CD4-positive, alpha-beta T cell treated with Interleukin-15 for 4 hours (primary cell): ENCODE measurements at regions not wholly inside any gene's neighbourhood (a gene's known extent, or its start where the extent isn't known, plus 50 kb on each side); places are given as distances from the start of the nearest gene placed in this dataset.
A peak's percentile ranks its signal among the peaks of the same experiment; 100 is the strongest.
"Not testable (repeated sequence)": the region's sequence is repeated elsewhere in the genome, so short reads cannot be mapped to it uniquely, and the experiment has no call there.

Experiments used
- DNase-seq: peaks from one replicate; pipeline ENCODE4 v3.0.0-alpha.2; 2020; ENCODE audit warnings: low spot score

DNA sequence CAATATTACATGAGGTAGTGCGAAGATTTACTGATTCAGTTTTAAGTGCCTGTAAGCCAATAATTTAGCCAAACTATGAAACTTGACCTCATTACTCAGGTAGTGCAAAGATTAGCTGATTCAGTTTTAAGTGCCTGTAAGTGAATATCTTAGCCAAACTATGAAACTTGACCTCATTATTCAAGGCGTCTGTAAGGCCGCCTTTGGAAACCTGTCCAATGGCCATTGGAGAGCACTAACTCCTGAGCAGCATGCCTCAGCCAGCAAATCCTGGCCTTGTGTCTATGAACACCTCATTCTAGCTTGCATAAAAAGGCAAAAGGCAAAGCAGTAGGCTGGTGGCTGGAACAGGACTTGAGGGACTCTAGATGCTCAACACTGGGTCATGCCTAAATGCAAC, 127.0 kb upstream of the GPR12 start:
- DNase-seq, result no peak

DNA sequence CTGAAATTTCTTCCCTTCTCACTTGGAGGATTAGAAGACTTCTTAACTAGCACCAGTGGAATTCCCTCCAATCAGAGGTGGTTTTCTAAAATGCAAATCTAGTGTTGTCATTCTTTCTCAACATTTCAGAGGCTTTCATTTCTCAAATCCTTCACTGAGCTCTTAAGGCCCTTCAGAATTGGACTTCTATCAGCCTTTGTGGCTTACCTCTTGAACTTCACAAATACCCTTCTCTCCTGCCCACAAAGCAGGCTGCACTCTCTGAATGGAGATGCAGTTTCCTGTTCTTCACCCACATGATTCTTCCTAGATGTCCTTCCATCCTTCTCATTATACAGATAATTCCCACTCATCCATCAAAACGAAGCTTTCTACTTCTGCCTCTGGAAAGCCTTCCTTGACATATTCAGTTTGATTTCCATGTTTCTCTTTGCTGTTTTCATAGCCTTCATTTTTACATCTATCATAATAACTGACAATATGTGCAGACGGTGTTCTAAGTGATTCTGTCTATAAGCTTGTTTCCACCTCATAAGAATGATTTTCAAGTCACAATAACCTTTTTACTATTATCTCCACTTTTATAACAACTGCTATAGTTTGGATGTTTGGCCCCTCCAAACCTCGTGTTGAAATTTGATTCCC, 123.1 kb upstream of the GPR12 start:
- no peak for DNase-seq

DNA sequence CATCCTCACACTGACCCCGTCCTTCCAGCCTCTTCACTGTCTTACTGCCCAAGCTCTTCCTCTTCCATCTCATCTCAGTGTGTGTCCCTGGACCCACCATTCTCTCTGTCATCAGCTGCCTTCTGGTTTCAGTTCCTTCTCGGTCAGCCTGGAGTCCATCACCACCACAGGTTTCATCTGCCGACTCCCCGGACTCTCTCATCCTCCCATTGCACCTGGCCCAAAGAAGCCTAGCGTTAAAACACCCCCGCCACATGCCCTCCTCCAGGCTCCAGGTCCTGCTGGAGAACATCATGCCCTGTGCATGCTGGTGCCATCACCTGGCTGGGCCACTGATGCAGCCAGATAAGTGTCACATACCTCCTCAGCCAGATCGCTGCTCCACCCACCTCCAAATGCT, 122.1 kb upstream of the GPR12 start:
- no peak for DNase-seq

DNA sequence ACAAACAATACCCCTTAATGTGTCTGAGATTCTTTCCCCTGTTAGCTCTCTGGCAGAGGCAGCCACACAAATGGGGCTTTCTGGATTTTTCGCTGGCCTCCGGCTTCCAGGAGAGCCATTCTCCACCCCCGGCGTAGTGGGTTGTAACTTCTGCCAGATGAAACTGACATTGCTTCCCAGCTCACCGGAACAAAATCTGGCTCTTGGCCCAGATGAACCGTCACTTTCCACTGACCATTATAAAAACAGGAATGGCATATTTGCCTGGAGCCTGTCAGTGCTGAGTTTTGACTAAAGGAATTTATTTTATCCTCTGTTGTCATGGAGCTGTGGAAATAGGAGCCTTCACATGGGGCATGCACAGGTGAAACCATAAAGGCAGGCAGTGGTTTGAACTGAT, 120.6 kb upstream of the GPR12 start:
- DNase-seq, result no peak

DNA sequence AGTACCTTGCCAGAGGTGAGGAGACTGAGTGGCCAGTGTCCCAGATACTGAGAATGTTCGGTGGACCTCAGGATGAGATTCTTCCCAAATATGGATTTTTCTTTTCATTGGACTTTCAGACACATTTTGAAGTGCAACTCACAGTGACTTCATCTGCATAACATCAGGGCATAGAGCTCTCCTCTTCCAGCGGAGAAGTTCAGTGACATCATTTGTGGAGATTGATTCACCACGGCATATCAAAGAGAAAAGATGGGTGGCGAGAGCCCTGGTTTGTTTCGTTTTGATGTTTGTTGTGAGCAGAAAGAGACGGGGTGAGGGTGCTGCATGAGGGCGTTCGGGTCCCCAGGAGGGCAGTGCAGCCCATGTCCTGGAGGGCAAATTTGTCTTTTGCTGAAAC, 120.1 kb upstream of the GPR12 start:
- no peak for DNase-seq

DNA sequence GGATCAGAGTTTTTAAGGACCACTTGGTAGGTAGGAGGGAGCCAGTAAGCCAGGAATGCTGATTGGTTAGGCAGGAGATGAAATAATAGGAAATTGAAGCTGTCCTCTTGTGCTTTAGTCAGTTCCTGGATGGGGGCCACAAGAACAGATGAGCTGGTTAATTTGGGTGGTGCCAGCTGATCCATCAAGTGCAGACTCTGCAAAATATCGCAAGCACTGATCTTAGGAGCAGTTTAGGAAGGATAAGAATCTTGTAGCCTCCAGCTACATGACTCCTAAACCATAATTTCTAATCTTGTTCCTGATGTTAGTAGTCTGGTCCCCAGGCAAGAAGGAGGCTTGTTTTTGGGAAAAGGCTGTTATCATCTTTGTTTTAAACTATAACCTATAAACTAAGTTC, 117.9 kb upstream of the GPR12 start:
- DNase-seq, result no peak

DNA sequence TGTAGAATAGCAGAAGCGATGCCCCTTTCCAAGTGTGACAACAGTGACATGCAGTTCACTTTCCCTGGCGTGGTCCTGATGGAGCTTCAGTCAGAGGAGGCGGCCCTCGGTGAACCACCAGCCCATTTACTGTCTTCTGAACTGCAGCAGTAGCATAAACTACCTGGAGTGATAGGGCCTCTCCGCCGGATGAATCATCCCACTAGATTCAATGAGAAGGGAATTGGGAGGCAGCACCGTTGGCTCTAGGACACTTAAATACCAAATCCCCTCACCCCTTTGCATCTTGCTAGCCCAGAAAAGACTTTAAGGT, 112.8 kb upstream of the GPR12 start:
- DNase-seq, result no peak

DNA sequence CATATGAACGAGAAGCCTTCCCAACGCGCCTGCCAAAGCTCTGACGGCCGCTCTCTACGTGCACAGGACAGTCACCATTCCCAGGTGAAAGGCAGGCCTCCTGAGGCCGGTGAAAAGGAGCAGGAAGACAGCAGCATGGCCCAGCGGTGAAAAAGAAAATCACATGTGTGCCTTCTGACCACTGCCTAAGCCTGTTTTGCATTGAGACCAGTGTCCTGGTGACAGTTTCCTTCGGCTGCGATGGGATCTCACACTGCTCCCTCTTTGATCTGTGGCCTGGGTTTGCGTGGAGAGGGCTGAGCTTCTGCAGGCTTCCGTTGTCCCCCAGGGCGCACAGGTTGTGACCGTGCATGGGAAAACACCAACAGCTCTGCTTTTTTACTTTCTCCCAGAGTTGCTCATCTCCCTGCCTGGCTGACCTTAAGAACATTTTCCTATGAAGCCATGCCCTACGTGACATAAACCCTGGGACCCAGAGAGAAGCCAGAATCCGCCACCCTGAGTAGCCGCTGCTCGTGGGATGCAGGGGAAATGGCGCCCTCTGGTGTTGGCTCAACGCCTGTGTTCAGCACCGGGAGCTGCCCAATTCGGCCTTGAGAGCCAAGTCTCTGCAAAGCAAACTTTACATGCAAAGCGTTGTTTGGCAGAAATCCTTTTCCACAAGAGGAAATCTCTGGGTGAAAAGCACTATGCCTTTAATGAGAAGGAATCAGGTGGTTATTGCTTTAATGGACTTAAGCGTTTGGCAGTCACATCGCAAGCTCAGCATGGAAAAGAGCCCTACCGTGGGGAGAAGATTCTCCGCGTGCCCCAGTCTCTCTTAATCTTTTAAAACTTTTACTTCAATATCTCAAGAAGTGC, 112.2 kb upstream of the GPR12 start:
- peak; percentile 35 for DNase-seq

DNA sequence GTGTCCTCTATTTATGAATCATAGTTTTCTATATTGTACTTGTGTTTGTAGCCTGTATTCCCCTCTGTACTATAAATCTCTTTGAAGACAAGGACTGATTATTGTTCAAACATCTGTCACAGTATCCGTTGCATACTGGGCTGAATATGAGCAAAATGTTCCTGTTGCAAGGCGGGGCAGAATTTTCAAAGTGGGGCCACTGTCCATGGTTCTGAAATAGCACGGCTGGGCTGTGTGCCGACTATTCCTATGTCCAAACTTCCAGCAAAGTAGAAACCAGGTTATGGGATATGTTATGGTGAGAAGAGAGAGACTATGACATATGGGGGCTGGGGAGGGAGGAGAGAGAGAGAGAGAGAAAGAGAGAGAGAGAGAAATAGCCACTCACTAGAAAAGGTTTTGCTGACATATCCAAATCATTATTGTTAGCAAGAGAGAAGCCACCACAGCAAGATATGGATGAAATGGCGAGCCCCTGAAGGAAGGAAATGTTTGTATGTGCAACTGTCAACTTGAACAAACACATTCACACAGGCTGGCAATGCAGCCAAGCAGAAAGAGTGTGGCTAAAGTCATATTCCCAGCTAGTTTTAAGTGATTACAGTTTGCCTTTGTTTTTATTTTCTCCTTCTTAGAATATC, 107.0 kb upstream of the GPR12 start:
- DNase-seq, result no peak

DNA sequence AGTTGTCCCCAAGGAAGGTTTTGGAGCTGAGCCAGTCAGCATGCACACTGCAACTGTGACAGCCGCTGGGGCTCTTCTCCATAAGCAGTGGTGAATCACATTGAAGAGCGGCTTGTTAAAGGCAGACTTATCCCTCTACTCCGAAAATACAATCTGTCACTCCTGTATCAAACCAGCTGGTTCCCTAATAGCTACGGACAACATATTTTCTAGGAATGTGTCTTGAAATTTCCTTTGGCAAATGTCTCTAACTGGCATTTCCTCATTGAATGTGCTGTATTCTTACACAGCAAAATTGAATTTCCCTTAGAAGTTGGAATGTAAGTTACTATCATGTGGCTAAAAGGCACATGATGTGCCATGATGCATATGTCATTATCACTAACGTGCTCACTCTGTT, 104.0 kb upstream of the GPR12 start:
- DNase-seq, result no peak

DNA sequence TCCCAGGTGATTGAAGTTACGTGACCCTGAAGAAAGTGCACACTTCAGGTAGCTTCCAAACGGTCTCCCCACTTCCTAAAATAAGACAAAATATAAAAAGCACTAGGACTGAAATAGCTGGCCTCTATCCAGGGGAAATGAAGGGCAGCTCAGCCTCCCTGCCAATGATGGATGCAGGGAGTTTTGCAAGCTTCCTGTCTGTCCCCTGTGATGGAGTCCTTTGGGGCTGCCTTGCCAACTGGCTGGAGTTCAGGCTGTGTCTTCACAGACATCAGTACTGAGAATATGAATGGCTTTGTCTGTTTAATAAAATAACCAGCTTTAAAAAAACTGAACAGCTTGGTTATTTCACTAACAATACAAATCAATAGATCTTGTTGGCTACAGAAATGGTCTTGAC, 101.4 kb upstream of the GPR12 start:
- no peak for DNase-seq

DNA sequence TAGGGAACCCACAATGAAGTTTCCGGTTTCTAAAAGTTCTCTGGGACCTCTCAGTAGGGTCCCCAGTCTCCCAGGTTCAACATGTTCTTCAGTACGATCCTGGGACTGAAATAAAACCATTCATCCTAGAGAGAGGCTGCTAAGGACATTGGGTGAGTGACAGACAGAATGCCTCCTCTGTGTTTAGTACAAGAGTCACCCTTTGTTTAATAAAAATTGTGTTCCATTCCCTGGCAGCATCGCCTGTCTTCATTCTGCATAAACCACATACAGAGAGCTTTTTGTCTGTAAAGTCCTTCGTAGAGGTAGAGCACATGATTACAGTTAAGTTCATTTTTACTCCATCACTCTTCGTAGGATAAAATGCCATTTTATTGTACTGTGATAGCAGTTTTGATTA, 95.3 kb upstream of the GPR12 start:
- no peak for DNase-seq

DNA sequence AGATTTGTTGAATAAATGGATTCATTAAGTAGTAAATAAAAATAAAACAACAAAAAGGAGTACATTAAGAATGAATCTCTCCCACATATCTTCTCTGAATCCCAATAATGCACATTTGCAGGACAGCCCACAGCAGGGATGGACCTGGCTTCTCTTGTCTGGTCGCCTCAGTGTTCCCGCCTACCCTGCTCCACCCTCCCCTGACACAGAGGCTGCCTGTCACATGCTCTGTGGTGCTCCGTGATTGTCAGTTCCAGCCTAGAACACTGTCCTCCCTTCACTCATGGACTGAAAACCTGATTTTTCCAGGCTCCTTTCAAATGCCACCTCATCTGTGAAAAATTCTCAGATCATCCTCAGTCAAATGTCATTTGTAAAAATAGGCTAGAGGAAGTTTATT, 94.5 kb upstream of the GPR12 start:
- DNase-seq, result no peak

DNA sequence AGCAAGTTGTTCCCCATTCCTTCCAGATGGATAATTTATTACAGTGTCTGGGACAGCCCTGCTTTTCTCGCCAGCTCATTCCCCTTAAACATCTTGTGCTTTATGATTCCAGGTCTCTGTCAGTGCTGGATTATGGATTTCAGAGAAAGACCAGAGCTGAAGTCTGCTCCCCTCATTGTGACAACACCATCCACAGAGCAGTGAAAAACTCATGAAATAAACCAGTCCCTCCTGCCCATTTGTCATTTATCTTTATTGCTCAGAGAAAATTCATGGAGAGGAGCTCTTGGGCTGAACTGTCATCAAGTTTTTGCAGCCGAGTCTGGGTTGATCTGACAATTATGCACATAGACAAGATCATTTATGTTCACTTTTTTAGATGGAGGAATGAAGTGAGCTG, 92.7 kb upstream of the GPR12 start:
- no peak for DNase-seq

DNA sequence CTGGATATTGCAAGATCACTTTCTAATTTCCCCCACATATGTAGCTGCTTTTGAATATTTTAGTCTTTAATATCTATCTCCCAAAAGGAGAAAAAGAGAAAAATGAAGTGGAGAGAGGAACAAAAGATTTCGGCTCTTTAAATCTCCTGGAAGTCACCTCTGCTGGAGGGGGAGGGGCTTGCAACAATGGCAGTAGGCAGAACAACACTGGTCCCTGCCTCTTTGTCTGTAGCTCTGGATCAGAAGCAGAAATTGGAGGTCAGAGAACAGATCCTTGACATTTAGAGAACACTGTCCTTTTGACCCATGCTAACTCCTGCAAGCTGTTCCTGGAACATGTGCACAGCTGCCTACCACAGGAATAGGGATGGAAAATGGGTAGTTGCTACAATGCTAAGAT, 86.7 kb upstream of the GPR12 start:
- DNase-seq, result no peak

DNA sequence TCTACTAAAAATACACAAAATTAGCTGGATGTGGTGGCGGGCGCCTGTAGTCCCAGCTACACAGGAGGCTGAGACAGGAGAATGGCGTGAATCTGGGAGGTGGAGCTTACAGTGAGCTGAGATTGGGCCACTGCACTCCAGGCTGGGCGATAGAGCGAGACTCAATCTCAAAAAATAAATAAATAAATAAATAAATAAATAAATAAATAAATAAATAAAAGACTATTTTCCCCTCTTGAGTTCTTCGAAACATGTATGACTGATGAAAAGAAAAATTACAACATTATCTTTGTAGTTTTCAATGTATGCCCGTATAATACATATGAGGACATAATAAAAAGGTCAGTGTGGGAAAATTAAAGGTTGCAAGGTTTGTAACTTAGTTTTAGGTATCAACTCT, 84.5 kb upstream of the GPR12 start:
- DNase-seq, result not testable (repeated sequence)

DNA sequence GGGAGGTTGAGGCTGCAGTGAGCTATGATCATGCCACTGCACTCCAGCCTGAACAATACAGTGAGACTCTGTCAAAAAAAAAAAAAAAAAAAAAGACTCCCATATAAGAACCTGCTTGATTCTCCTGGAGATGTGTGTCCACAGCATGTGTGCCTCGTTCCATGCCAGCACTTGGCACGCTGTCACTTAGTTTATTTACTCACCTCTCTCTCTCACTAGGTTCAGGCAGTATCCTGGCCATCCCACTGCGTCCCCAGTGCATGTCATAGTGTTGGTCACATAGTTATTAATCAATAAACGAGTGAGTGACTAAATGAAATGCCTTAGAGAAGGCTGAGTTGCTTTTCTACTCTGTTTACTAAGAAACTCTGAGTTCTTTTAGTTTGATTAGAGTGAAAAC, 79.1 kb upstream of the GPR12 start:
- DNase-seq, result no peak

DNA sequence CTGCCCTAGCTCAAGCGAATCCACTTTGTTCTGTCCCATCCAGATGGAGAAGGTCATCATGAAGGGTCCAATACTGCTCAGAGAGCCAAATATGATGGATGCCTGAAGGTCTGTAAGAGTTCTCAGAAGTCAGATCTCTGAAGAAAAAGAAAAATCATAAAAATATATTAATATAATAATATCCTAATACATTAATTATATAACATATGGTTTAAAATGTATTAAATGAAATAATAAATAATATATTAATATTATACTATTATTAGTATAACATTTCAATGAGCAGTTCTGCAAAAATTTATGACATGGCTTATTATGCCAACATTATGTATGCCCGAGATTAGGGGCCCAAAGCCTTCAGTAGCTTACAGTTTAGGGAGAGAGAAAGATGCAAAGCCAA, 78.2 kb upstream of the GPR12 start:
- no peak for DNase-seq

DNA sequence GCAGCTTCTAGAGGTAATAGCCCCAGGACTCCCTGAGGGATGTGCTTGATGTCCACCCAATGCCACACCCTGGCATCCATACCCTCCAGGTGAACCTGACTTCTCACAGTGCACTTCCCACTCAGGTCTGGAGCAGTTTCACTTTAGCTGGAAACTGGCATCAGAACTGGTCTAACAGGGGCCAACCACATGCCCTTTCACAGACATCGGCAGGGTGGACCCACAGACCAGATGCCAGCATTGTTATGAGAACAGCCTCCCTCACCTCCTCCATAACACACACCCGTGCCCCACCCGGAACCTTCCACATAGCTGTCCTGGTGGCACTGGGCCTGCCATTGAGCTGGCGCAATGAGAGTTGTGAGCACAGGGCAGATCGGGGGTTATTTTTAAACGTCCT, 77.4 kb upstream of the GPR12 start:
- no peak for DNase-seq

DNA sequence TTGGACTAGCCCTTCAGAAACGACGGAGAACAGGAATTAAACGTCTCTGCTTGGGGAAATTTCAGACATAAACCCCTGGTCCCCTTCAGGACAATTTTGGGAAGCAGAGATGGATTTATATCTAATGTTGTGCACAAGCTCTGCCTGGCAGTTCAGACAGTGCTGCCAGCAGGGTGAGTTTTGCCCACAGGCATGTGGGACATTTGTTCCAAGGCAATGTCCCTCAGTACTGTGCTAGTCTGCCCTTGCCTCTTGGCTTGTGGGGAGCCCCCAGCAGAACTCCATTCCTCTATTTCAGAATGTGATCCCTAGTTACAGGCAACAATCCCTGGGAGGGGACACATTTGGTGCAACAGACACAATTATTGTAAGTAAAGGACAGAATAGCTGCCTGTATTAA, 76.5 kb upstream of the GPR12 start:
- no peak for DNase-seq

DNA sequence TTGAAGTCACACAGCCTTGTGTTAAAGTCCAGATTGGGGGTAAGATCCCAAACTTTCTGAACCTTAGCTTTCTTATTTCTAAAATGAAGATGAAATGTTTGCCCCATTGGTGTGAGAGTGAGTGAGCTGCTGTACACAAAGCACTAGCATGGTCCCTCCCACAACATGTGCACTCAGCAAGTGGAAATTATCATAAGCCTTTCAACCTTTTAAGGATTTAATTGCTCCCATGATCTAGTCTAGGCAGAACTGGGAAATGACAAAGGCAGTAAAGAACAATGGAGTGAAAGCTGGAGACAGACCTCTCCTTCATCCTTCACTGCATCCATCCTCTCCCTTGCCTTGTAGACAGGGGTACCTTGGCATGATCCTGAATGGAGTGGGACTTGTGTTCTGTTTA, 76.0 kb upstream of the GPR12 start:
- DNase-seq, result no peak

DNA sequence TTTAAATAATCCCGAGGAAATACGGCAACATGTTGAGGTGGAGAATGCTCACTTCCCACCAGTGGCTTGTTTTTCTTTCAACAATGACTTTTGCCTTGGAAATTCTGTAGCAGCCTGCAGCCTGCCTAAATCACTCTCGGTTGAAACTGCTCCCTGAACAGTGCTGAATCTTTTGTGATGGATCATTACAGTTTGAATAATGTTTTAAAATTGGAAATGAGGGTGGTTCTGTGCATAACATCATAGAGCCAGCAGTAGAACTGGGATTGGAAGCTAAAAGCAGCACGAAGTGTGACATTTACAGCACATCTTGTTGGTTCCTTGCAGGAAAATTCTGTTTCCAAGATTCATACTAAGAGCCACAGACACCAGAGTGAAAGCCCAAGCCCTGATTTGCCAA, 74.1 kb upstream of the GPR12 start:
- no peak for DNase-seq

DNA sequence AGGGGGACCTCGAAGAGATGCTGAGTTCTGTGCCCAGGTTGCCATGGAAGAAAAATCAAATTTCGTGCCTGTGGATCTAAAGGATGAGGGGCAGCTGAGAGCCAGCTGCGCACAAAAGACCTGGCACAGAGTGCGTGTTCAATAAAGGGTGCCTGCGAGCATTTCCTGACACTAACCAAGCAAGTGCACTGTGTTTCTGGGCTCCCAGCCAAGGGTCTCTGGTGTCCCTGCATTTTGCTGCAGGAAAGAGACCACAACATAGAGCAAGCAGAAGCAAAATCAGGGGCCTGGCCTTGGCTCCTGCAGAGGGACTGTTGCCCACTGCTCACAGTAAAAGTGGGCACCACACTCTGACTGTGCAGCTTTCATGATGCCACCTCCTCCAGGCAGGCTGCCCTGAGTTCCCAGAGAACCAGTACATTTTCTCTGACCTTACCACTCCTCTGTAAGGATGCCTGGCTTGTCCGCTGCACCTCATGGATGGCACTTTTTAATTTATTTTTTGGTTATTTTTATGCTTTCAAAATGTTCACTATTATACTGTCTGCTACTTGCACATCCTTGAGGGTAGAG, 70.8 kb upstream of the GPR12 start:
- DNase-seq, result no peak
